IPS-NIHi7 (cell line): ENCODE measurements at regions not wholly inside any gene's neighbourhood (a gene's known extent, or its start where the extent isn't known, plus 50 kb on each side); places are given as distances from the start of the nearest gene placed in this dataset.

Experiments used
- DNase-seq: peaks from one replicate; pipeline ENCODE4 v3.0.0; 2012; ENCODE audit warnings: mixed read lengths; ENCODE audit errors: extremely low spot score

DNA sequence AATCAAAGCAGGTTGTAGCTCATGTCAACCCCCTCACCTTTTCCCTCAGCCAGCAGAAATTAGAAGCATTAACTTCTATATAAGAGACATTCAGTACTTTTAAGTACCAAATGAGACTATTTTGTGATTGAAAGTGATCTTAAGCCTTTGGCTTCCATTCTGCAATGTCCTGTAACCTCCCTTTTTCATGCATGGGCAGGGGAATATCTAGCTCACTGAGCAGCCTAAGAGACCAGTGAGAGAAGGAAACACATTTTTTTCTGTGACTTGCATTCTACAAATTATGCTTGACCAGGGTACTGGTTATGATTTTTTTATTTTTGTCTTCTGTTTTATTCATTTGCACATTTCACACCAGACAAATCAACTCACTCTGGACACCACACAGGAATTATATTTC is 369.6 kb downstream of the KCTD12 start:
- no peak for DNase-seq

GRCh38 chr13:76516013-76516412 is 370.2 kb downstream of the KCTD12 start:
- no peak for DNase-seq

DNA sequence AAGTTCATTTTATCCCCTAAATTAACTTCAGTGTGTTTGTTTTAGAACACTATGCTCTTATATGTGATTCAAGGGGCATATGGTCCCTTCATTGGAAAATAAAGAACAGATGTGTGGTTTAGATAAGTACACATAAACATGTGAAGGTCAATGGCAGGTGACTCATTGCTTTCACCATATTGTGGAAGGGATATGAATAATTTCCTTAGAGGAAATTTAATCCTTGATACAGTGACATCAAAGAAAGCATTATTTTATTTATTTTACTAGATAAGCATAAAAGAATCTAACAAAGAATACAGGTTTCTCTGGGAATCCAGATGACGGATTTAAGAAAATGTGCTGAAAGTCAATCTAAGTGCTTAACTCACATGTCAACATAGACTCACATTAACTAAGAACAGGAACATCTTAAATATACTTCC is 373.5 kb downstream of the KCTD12 start:
- no peak for DNase-seq

DNA sequence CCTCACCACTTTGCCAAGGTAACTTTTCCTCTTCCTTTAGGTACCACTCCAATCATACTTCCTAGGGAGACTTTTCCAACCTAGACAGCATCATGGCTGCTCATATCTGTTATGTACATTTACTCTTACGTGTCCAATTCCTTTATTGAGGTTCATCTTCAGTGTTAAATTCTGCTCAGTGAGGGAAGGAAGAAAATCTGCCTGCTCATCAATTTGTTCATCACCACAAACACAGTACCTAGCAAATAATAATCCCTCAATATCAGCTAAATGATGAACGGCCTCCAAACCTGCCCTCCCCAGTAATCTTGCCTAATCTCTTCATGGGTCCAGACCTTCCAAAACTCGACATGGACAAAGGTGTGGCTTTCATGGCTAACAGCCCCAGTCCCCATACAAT is 380.8 kb downstream of the KCTD12 start:
- DNase-seq: no peak

DNA sequence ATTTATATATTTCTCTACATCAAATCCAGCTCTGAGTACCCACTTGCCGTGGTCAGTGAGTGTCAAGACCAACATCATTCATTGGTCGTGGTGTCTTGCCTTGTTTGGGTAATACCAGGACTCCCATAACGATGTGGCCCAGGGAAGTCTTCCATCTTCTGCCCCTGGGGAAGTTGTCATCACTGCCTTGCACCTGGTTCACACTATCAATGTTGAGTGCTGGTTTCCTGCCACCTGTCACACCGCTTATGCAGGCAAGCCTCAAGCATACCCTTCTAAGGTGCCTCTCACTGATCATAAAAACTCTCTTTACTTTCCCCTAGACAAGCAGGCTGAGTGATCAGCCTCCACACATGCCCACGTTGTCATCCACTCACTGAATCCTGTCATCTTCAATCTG is 382.4 kb downstream of the KCTD12 start:
- DNase-seq: no peak

DNA sequence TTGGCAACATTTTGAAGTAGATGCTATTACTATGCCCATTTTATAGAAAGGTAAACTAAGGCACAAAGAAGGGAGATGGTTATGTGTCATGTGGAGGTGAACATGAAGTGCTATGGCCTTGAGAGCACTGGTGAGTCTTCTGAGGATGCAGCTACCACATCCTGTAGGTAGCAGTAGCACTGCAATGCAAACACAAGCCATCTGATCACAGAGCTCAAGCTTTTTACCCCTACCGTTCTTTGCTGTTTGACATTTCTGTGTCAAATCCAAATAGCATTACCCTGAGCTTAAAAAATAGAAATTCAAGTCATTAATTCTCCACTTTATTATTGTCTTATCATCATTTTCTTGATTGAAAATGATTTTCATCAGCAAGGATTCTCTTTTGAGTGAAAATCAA is 382.9 kb downstream of the KCTD12 start:
- no peak for DNase-seq

DNA sequence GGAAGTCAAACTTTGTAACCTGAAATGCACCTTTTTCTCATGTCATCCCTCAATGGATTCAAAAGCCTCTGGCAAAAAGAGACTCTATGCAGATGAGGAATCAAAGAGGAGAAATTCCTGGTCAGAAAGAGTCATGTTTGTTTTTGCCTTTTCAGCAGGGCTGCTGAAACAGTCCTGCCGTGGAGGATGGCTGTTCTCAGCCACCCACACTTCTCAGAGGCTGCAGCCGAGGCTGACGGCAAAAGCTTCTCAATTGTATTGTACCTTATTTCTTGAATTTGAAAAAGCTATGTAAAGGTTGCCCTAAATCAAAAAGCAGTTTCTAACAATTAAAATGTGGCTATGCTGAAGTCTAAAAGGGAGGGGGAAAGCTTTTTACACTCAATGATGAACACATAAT is 385.3 kb downstream of the KCTD12 start:
- DNase-seq: no peak

DNA sequence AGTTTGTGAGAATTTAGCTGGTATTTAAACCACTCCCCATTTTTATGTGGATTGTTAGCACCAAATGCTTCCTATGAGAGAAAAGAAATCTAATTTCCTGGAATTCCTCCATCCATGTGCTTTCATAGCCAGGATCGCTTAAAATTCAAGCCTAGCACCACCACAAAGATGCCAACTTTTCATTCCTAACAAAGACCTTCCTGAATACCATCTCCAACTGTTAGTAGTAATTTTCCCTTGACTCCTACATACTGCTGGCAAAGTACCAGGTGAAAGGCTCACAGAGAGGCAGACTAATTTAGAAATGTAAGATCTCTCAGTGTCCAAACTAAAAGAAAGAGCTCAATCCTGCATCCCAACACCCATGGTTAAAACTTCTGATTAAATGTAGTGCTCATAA is 386.3 kb downstream of the KCTD12 start:
- no peak for DNase-seq

GRCh38 chr13:76489274-76489673 is 396.9 kb downstream of the KCTD12 start:
- no peak for DNase-seq

DNA sequence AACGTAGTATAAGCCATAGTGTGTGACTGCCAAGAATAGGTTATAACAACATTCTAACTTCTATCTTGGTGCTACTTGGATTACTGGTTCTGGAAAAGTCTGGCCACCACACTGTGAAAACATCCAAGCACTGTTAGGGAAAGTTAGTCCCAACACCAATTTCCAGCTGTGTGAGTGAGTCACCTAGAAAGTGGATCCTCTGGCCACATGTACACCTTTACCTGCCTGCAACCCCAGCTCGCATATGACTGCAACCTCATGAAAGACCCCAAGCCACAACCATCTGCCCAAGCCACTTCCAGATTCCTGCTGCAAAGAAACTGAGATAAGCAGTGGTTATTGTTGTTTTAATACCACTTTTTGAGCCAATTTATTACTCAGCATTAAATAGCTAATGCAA is 404.5 kb downstream of the KCTD12 start:
- DNase-seq: no peak

DNA sequence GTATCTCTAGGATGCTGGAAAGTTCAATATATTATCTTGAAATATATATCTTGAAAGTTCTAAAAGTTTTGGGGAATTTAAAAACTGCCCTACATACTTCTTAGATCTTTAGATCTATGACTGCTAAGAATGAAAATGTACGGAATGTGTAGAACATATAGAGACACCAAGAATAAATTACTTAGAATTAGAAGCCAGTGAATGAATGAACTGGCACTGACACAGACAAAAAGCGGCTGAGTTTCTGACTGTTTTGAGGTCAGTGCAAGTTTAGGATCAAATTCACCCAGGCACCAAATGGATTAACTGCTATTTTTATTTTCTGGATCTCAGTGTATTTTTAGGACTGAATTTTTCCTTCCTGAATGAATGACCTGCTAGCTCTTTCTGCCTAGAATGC is 411.2 kb downstream of the KCTD12 start:
- DNase-seq: no peak

DNA sequence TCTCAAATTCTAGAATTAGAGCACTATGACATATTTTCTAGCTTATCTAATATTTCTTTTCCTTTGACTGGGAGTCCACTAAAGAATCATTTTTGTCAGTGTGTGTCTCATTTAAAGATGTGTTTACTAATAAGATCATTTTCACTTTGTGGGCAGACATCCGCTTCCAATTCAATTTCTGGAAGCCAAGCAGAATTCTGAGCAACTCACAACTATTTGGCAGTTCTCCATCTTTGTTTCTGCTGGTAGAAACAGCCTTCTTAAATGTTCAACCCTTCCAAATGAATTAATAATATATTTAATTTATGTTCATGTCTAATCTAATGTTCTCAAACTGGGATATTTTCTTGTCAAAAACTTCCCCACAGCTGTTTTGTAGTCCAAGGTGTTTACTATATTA is 411.8 kb downstream of the KCTD12 start:
- DNase-seq: no peak

- DNase-seq: peak; percentile 77
Observed at GRCh38 chr13:76473552-76474134, 412.6 kb downstream of the KCTD12 start.

DNA sequence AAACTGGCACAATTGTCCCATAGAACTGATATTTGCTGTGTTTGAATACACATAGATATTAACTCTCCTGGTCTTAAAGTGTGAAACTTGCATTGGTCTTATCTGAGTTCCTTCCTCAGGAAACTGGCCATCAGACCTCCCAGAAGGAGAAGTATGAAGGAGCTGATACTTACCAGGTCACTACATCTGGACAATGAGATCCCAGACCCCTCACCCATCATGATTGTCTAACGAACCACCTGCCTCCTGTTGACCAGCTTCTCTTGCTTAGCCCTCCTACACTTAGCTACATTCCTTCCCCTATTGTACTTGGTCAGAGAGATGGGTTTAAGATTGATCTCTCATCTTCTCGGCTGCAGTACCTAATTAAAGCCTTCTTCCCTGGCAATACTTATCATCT is 413.3 kb downstream of the KCTD12 start:
- no peak for DNase-seq

DNA sequence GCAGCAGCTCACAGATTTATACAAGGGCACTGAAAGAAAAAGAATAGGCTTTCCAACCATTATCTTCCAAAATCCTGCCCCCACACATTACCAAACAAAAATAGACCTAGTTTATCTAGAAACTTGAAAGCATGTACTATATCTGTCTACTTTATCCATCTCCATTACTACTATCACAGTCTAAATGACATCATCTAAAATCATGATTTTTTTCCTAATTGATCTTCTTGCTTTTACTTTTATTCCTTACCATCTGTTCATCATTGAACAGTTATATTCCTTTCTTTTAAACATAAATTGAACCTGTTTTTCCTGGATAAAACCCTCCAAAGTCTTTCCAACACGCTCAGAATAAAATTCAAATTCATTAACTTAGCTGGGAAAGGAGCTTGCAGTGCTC is 414.7 kb downstream of the KCTD12 start:
- DNase-seq: no peak

- DNase-seq: no peak
Observed at GRCh38 chr13:76470991-76471390, 415.2 kb downstream of the KCTD12 start.

DNA sequence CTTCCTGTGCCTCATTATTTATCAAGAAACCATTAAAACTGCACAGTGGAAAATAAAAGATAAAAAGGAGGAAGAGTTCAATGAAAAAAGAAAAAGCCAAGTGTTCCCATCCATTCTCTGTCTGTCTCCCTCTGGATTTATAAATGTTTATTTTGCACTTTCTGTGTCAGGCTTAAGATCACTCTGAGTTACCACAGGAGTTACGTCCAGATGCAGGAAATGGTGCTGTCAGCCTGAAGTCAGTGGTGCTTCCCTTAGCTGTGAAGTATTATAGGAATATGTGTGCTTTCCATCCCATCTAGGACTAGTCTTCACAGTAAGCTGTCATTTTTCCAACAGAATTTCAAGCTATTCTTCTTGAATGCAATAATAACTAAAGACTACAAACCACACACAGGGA is 420.2 kb downstream of the KCTD12 start:
- DNase-seq: no peak

DNA sequence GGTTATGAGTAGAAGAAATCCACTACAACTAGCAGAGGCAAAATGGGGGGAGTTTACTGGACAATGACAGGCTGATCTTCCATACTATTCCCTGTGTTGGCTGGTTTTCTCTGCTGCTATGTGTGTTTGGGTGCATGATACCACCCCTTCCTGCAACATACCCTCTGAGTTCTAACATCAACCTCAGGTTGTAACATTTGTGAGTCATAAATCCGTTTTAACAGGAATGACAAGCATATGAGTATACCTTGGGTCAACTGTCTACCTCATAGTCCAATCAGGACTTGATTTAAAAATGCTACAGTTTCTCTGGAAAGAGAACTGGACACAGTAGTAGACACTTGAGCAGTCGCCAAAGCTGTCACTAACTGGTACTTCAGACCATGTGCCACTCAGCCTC is 422.9 kb downstream of the KCTD12 start:
- no peak for DNase-seq

GRCh38 chr13:76461999-76462398 is 424.2 kb downstream of the KCTD12 start:
- no peak for DNase-seq

DNA sequence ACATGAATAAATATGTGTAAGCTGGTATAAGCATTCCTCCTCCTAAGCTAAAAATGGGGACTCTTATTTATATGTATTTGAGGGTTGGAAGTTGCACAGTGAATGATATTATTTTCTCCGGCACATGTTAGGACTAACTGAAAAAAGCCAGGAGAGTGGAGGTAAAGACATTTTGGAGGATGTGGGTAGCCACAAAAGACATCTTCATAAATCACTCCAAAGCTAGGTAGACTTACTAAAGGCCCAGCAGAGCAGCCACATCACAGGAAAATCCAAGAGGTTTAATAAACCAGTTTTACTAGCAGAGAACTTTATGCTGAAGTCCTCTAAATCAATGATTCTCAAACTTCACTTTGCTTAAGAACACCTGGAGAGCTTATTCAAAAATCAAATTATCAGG is 424.7 kb downstream of the KCTD12 start:
- no peak for DNase-seq

GRCh38 chr13:76459863-76460262 is 426.3 kb downstream of the KCTD12 start:
- no peak for DNase-seq

- DNase-seq: no peak
Observed at GRCh38 chr13:76455960-76456359, 430.2 kb downstream of the KCTD12 start.

DNA sequence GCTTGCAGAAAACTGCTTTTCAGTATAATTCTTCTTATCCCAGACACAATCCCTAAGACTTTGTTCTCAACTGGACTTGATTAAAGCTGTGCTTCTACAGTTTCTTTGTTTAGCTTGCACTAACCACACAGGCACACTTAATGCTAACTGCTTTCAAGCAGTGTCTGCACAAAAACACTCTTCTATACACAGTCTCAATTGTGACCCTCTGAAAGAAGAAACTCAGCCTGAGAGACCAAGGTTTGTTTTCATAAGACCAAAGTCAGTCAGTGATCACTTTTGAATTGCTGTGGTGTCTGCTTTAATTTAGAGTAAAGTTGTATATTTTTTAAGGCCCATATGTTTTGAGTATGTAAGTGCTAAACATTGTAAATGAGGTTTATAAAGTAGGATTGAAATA is 431.2 kb downstream of the KCTD12 start:
- no peak for DNase-seq

DNA sequence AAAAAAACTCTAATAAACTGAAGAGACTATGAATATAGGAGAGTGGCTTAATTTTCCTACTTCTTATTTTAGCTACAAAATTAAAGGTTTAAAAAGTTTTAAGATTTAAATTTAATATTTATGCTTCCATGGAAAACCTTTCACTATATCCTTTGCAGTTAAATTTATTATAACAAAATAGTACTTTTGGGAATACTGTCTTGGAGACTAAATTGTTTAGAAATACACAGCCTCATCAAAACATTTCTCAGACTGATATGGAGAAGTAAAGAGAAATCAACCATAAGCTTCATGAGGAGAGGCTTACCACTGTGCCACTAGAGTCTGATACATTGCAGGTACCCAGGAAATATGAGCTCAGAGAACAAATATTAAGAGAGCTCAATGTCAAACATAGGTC is 436.5 kb downstream of the KCTD12 start:
- DNase-seq: no peak

- DNase-seq: no peak
Observed at GRCh38 chr13:76446191-76446590, 440.0 kb downstream of the KCTD12 start.
